ENCODE measurements at regions not wholly inside any gene's neighbourhood (a gene's known extent, or its start where the extent isn't known, plus 50 kb on each side); places are given as distances from the start of the nearest gene placed in this dataset.

- no peaks in the 10 kb centered on the region for H3K36me3 ChIP-seq (replicated peaks in 1 of 2; ENCODE audit: control insufficient read depth in 1 of 2, insufficient read depth in 2 of 2, low read length in 1 of 2)
- H3K4me2 ChIP-seq = no peak overlapping the region
- ChIA-PET POLR2A (no interaction called here), CTCF (interaction anchor here (1.2 to 3.6 kb wide), 4 partner anchors 11 to 207 kb away, joined by 3 to 10 read pairs (median 4); no protein-coding TSS in a partner anchor)
- no peaks in the 10 kb centered on the region for H3K9me3 ChIP-seq
- DNase-seq = no peak
- H3K27ac ChIP-seq (ENCODE audit: low read depth in 2 of 2, low read length in 1 of 2) = no peak overlapping the region
- H3K4me1 ChIP-seq (ENCODE audit: control insufficient read depth in 1 of 2, insufficient read depth in 2 of 2, low read depth in 1 of 2, low read length in 1 of 2) = no peaks in the 10 kb centered on the region
- TF ChIP-seq TCF12 (IDR thresholded peaks at IDR 0.05) (no peak), FOSL2 (IDR thresholded peaks at IDR 0.05; ENCODE audit: borderline replicate concordance, low read depth) (no peak), SMC3 (IDR thresholded peaks at IDR 0.05; ENCODE audit: low read depth, low read length) (no peak), USF1 (IDR thresholded peaks at IDR 0.05; ENCODE audit: borderline replicate concordance, low read depth) (no peak), CHD2 (IDR thresholded peaks at IDR 0.05; ENCODE audit: low read length, partially characterized antibody) (no peak), ELF1 (IDR thresholded peaks at IDR 0.05) (no peak), RAD21 (IDR thresholded peaks at IDR 0.05; ENCODE audit: low read length) (no peak), FOXM1 (IDR thresholded peaks at IDR 0.05; ENCODE audit: low read depth) (no peak), IRF3 (IDR thresholded peaks at IDR 0.05; ENCODE audit: low read depth, low read length) (no peak), JUND (IDR thresholded peaks at IDR 0.05) (no peak), MXI1 (IDR thresholded peaks at IDR 0.05; ENCODE audit: low read depth, low read length) (no peak), NFIC (IDR thresholded peaks at IDR 0.05; ENCODE audit: borderline replicate concordance) (no peak), RXRA (IDR thresholded peaks at IDR 0.05; ENCODE audit: borderline replicate concordance, low read depth) (no peak), MEF2A (IDR thresholded peaks at IDR 0.05; ENCODE audit: borderline replicate concordance, low read depth) (no peak), EZH2phosphoT487 (IDR thresholded peaks at IDR 0.05; ENCODE audit: borderline replicate concordance, low read depth) (no peak), EP300 (IDR thresholded peaks at IDR 0.05; ENCODE audit: borderline replicate concordance in 1 of 2, low read depth in 1 of 2, low read length in 1 of 2) (no peak), GABPA (IDR thresholded peaks at IDR 0.05; ENCODE audit: low read depth) (no peak), FOXJ3 (CRISPR knock-in tag; IDR thresholded peaks at IDR 0.05) (no peak), RFX5 (IDR thresholded peaks at IDR 0.05; ENCODE audit: low read length) (no peak), REST (IDR thresholded peaks at IDR 0.05; ENCODE audit: low read depth, low read length) (no peak)
- no peaks in the 10 kb centered on the region for H3K79me2 ChIP-seq (ENCODE audit: insufficient read depth)
- no peaks in the 10 kb centered on the region for H4K20me1 ChIP-seq (ENCODE audit: insufficient read depth)
- H3K27me3 ChIP-seq (ENCODE audit: insufficient read depth) = no peaks in the 10 kb centered on the region
- no peaks in the 10 kb centered on the region for H3K9me2 ChIP-seq
- no peak overlapping the region for H3K4me3 ChIP-seq (ENCODE audit: low read depth in 2 of 2, low read length in 1 of 2)
- H3K9ac ChIP-seq = no peak overlapping the region
- no peak overlapping the region for H2AFZ ChIP-seq (ENCODE audit: low read depth)
- 24% methylated on average over 2 of the region's 2 CpGs for WGBS (ENCODE audit: low lambda C conversion rate)
- no peaks in the 10 kb centered on the region for H3F3A ChIP-seq (replicated peaks; ENCODE audit: insufficient read depth)
These were observed 109.2 kb upstream of the IGFBP7 start for GRCh38 chr4:57219431-57219830.

Data from SK-N-SH (cell line).